ENCODE measurements at regions not wholly inside any gene's neighbourhood (a gene's known extent, or its start where the extent isn't known, plus 50 kb on each side); places are given as distances from the start of the nearest gene placed in this dataset.

DNA sequence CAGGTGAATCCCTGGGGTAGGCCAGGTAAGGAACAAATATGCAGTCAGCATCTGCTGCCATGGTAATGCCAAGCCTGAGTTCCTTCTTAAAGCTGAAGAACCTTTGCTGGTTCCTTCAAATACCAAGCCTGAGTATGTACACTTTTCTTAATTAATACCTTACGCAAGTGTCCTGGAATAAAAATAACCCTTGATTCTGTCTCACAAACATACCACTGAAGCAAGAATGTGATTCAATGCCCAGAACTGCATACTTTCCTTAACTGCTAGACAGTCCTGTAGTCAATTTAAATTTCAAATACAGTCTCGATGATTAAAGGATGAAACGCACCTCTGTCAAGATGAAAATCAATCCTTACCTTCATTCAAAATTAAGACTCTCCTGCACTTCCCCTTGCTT lies 634.0 kb upstream of the CHRM3 start:
- Mint-ChIP-seq H3K4me3 (ENCODE audit: unreplicated experiment) (no peak overlapping the region), H3K36me3 (ENCODE audit: low read depth, unreplicated experiment) (no peaks in the 10 kb centered on the region), H3K4me1 (ENCODE audit: low read depth, unreplicated experiment) (no peaks in the 10 kb centered on the region), H3K9me3 (ENCODE audit: unreplicated experiment) (peaks cover 4% of the 10 kb centered on the region), H3K27me3 (ENCODE audit: low read depth, unreplicated experiment) (no peaks in the 10 kb centered on the region), H3K27ac (ENCODE audit: unreplicated experiment) (no peak overlapping the region)
- no peak overlapping the region for H3K4me3 ChIP-seq (ENCODE audit: insufficient read depth, low read depth, low read length)
- H4K20me1 ChIP-seq (ENCODE audit: insufficient read depth, low read length), result no peaks in the 10 kb centered on the region
- DNase-seq (ENCODE audit: low read depth) (peak; percentile 44), FAIRE-seq (no peak)
- no peaks in the 10 kb centered on the region for H3K36me3 ChIP-seq (ENCODE audit: insufficient read depth, low read length)
- TF ChIP-seq EZH2 (IDR thresholded peaks at IDR 0.05; ENCODE audit: insufficient read depth, low read length), result no peak
- TF ChIP-seq, protein P1, sequence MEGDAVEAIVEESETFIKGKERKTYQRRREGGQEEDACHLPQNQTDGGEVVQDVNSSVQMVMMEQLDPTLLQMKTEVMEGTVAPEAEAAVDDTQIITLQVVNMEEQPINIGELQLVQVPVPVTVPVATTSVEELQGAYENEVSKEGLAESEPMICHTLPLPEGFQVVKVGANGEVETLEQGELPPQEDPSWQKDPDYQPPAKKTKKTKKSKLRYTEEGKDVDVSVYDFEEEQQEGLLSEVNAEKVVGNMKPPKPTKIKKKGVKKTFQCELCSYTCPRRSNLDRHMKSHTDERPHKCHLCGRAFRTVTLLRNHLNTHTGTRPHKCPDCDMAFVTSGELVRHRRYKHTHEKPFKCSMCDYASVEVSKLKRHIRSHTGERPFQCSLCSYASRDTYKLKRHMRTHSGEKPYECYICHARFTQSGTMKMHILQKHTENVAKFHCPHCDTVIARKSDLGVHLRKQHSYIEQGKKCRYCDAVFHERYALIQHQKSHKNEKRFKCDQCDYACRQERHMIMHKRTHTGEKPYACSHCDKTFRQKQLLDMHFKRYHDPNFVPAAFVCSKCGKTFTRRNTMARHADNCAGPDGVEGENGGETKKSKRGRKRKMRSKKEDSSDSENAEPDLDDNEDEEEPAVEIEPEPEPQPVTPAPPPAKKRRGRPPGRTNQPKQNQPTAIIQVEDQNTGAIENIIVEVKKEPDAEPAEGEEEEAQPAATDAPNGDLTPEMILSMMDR (IDR thresholded peaks at IDR 0.05; ENCODE audit: insufficient read depth, low read depth, low read length), result no peak
- H3K4me1 ChIP-seq (ENCODE audit: insufficient read depth, low read length), result no peaks in the 10 kb centered on the region
- no peaks in the 10 kb centered on the region for H3K27me3 ChIP-seq (ENCODE audit: insufficient read depth, low read length)
- no peak overlapping the region for H3K4me2 ChIP-seq (ENCODE audit: low read length)
- H3K27ac ChIP-seq (ENCODE audit: low read depth, low read length), result no peak overlapping the region
- no peaks in the 10 kb centered on the region for H3K9me3 ChIP-seq (ENCODE audit: insufficient read depth, low read depth, low read length)
- no peaks in the 10 kb centered on the region for H3K79me2 ChIP-seq (ENCODE audit: insufficient read depth, low read length)
- H2AFZ ChIP-seq (ENCODE audit: low read depth, low read length), result no peak overlapping the region
- H3K9ac ChIP-seq (ENCODE audit: low read length), result no peak overlapping the region

DNA sequence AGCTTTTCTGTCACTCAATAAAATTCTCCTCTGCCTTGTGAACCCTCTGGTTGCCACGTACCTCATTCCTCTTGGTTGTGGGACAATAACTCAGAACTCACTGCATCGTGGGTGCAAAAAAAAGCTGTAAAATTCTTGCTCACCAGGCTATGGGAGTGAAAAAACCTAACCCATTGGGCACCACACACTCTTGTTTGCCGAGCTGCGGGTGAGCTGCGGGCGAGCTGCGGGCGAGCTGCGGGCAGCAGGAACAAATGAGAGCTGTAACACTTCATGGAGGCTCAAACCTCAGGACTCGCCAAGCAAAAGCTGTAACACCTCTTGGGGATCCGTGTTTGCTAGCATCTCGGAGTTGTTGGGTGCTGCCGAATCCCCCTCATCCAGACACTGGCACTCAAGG lies 641.3 kb upstream of the CHRM3 start:
- no peak for TF ChIP-seq EZH2 (IDR thresholded peaks at IDR 0.05; ENCODE audit: insufficient read depth, low read length)
- TF ChIP-seq, protein P1 (IDR thresholded peaks at IDR 0.05; ENCODE audit: insufficient read depth, low read depth, low read length), result no peak
- Histone ChIP-seq H2AFZ (ENCODE audit: low read depth, low read length) (no peak overlapping the region), H4K20me1 (ENCODE audit: insufficient read depth, low read length) (no peaks in the 10 kb centered on the region), H3K9ac (ENCODE audit: low read length) (no peak overlapping the region), H3K79me2 (ENCODE audit: insufficient read depth, low read length) (no peaks in the 10 kb centered on the region), H3K4me2 (ENCODE audit: low read length) (no peak overlapping the region), H3K36me3 (ENCODE audit: insufficient read depth, low read length) (no peaks in the 10 kb centered on the region), H3K4me1 (ENCODE audit: insufficient read depth, low read length) (no peaks in the 10 kb centered on the region), H3K27me3 (ENCODE audit: insufficient read depth, low read length) (no peaks in the 10 kb centered on the region), H3K4me3 (ENCODE audit: insufficient read depth, low read depth, low read length) (no peak overlapping the region), H3K27ac (ENCODE audit: low read depth, low read length) (no peak overlapping the region), H3K9me3 (ENCODE audit: insufficient read depth, low read depth, low read length) (peaks cover 6% of the 10 kb centered on the region)
- FAIRE-seq (no peak), DNase-seq (ENCODE audit: low read depth) (no peak)
- Mint-ChIP-seq H3K36me3 (ENCODE audit: low read depth, unreplicated experiment) (no peaks in the 10 kb centered on the region), H3K27ac (ENCODE audit: unreplicated experiment) (no peak overlapping the region), H3K4me1 (ENCODE audit: low read depth, unreplicated experiment) (no peaks in the 10 kb centered on the region), H3K27me3 (ENCODE audit: low read depth, unreplicated experiment) (no peaks in the 10 kb centered on the region), H3K4me3 (ENCODE audit: unreplicated experiment) (no peak overlapping the region), H3K9me3 (ENCODE audit: unreplicated experiment) (peaks cover 11% of the 10 kb centered on the region)

DNA sequence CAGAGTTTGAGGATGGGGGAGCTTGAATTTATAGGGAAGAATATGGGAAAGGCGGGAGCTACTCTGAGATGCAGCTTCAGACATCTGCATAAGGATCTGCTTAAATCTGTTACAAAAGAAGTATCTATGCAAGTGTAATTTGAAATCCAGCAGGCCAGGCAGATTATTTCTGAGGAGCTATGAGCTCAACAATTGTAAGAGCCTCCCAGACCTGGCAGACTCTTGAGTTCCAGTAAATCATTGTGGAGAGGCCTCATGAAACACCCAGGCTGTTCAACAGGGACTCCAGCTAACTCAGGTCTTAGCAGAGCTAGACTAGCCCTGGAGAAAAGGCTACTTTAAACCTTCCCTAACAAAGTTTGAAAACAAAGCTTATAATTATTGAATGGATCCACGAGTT lies 647.5 kb upstream of the CHRM3 start:
- Histone ChIP-seq H4K20me1 (ENCODE audit: insufficient read depth, low read length) (no peaks in the 10 kb centered on the region), H3K27me3 (ENCODE audit: insufficient read depth, low read length) (no peaks in the 10 kb centered on the region), H2AFZ (ENCODE audit: low read depth, low read length) (no peak overlapping the region), H3K9ac (ENCODE audit: low read length) (no peak overlapping the region), H3K79me2 (ENCODE audit: insufficient read depth, low read length) (no peaks in the 10 kb centered on the region), H3K4me1 (ENCODE audit: insufficient read depth, low read length) (no peaks in the 10 kb centered on the region), H3K36me3 (ENCODE audit: insufficient read depth, low read length) (no peaks in the 10 kb centered on the region), H3K4me3 (ENCODE audit: insufficient read depth, low read depth, low read length) (no peak overlapping the region), H3K27ac (ENCODE audit: low read depth, low read length) (no peak overlapping the region), H3K4me2 (ENCODE audit: low read length) (no peak overlapping the region), H3K9me3 (ENCODE audit: insufficient read depth, low read depth, low read length) (no peaks in the 10 kb centered on the region)
- Mint-ChIP-seq H3K36me3 (ENCODE audit: low read depth, unreplicated experiment) (no peaks in the 10 kb centered on the region), H3K9me3 (ENCODE audit: unreplicated experiment) (no peaks in the 10 kb centered on the region), H3K4me1 (ENCODE audit: low read depth, unreplicated experiment) (no peaks in the 10 kb centered on the region), H3K4me3 (ENCODE audit: unreplicated experiment) (no peak overlapping the region), H3K27me3 (ENCODE audit: low read depth, unreplicated experiment) (no peaks in the 10 kb centered on the region), H3K27ac (ENCODE audit: unreplicated experiment) (no peak overlapping the region)
- peak; percentile 6 for DNase-seq (ENCODE audit: low read depth)
- no peak for FAIRE-seq
- no peak for TF ChIP-seq EZH2 (IDR thresholded peaks at IDR 0.05; ENCODE audit: insufficient read depth, low read length)
- TF ChIP-seq, protein P1 (IDR thresholded peaks at IDR 0.05; ENCODE audit: insufficient read depth, low read depth, low read length), result no peak

Measured in astrocyte (in vitro differentiated cells and primary cell).